ENCODE measurements at regions not wholly inside any gene's neighbourhood (a gene's known extent, or its start where the extent isn't known, plus 50 kb on each side); places are given as distances from the start of the nearest gene placed in this dataset.

DNA sequence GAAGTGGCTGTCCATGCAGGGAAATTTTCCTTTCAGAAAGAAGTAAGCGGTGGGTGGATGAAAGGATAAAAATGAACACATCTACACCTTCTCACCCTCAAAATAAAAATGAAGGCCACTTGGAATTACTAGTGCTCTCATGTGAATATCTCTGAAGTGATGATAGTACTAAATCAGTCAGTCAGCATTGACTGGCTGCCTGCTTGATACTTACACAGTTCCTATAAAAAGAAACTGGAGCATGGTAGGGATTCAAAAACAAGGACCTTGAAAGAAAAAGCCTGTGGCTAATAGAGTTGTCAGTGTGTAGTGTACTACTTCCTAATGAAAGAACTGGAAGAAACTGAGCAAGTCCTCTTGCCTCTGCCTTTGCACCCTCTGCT, 239.7 kb downstream of the HLX start:
- ChIA-PET POLR2A (interaction anchor here (0.6 kb wide), 1 partner anchor 21 kb away, joined by 3 read pairs; no protein-coding TSS in a partner anchor), CTCF (ENCODE audit: unreplicated experiment) (no interaction called here)
- Histone ChIP-seq H3K9me3 (ENCODE audit: low read length) (no peaks in the 10 kb centered on the region), H4K20me1 (ENCODE audit: insufficient read depth, low read length) (no peaks in the 10 kb centered on the region), H3K4me2 (ENCODE audit: low read length) (no peak overlapping the region), H3K79me2 (ENCODE audit: insufficient read depth, low read depth, low read length) (no peaks in the 10 kb centered on the region), H2AFZ (ENCODE audit: low read length) (no peak overlapping the region), H3K27ac (ENCODE audit: low read depth, low read length, poor library complexity, severe bottlenecking) (no peak overlapping the region), H3K36me3 (ENCODE audit: insufficient read depth, low read length) (no peaks in the 10 kb centered on the region), H3K9me2 (ENCODE audit: insufficient read depth, low read length) (no peaks in the 10 kb centered on the region), H3K4me1 (ENCODE audit: insufficient read depth, low read length, poor library complexity, severe bottlenecking) (no peaks in the 10 kb centered on the region), H3K4me3 (ENCODE audit: low read depth, low read length, poor library complexity, severe bottlenecking) (no peak overlapping the region)
- intact Hi-C loops (cut with micrococcal nuclease; ENCODE audit: unreplicated experiment): no loop called here
- no peak for DNase-seq (ENCODE audit: low spot score)
- no TSS peak for BruUV-seq (replicated peaks)
- TF ChIP-seq, protein P1, sequence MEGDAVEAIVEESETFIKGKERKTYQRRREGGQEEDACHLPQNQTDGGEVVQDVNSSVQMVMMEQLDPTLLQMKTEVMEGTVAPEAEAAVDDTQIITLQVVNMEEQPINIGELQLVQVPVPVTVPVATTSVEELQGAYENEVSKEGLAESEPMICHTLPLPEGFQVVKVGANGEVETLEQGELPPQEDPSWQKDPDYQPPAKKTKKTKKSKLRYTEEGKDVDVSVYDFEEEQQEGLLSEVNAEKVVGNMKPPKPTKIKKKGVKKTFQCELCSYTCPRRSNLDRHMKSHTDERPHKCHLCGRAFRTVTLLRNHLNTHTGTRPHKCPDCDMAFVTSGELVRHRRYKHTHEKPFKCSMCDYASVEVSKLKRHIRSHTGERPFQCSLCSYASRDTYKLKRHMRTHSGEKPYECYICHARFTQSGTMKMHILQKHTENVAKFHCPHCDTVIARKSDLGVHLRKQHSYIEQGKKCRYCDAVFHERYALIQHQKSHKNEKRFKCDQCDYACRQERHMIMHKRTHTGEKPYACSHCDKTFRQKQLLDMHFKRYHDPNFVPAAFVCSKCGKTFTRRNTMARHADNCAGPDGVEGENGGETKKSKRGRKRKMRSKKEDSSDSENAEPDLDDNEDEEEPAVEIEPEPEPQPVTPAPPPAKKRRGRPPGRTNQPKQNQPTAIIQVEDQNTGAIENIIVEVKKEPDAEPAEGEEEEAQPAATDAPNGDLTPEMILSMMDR (conservative IDR thresholded peaks at IDR 0.05; ENCODE audit: low read length): no peak
- no peak for TF ChIP-seq EZH2phosphoT487 (IDR thresholded peaks at IDR 0.05; ENCODE audit: borderline replicate concordance, low read depth, low read length)

DNA sequence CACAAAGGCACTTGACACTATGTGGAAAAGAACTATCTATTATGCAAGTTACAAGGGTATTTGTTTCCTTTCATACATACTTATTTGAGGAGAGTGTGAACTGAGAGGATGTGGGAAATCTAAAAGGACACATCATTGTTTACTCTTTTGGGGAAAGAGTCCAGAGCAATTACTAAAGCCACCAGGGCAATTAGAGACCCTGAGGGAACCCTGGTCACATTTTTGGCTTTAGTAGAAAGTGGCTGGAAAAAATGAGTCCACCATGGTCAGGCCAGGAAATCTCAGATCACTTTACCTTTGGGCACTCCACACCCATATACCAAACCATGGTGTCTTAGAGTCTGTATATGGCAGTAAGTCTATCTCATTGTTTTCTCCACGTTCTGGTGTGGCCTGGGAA, 243.3 kb downstream of the HLX start:
- Histone ChIP-seq H3K4me2 (ENCODE audit: low read length) (no peak overlapping the region), H3K9me2 (ENCODE audit: insufficient read depth, low read length) (no peaks in the 10 kb centered on the region), H3K9me3 (ENCODE audit: low read length) (no peaks in the 10 kb centered on the region), H4K20me1 (ENCODE audit: insufficient read depth, low read length) (no peaks in the 10 kb centered on the region), H3K4me3 (ENCODE audit: low read depth, low read length, poor library complexity, severe bottlenecking) (no peak overlapping the region), H3K4me1 (ENCODE audit: insufficient read depth, low read length, poor library complexity, severe bottlenecking) (no peaks in the 10 kb centered on the region), H2AFZ (ENCODE audit: low read length) (no peak overlapping the region), H3K36me3 (ENCODE audit: insufficient read depth, low read length) (no peaks in the 10 kb centered on the region), H3K79me2 (ENCODE audit: insufficient read depth, low read depth, low read length) (no peaks in the 10 kb centered on the region), H3K27ac (ENCODE audit: low read depth, low read length, poor library complexity, severe bottlenecking) (no peak overlapping the region)
- DNase-seq (ENCODE audit: low spot score): no peak
- TF ChIP-seq EZH2phosphoT487 (IDR thresholded peaks at IDR 0.05; ENCODE audit: borderline replicate concordance, low read depth, low read length): no peak
- TF ChIP-seq, protein P1 (conservative IDR thresholded peaks at IDR 0.05; ENCODE audit: low read length): no peak
- BruUV-seq (replicated peaks): no TSS peak
- ChIA-PET POLR2A (no interaction called here), CTCF (ENCODE audit: unreplicated experiment) (no interaction called here)
- intact Hi-C loops (cut with micrococcal nuclease; ENCODE audit: unreplicated experiment): no loop called here

DNA sequence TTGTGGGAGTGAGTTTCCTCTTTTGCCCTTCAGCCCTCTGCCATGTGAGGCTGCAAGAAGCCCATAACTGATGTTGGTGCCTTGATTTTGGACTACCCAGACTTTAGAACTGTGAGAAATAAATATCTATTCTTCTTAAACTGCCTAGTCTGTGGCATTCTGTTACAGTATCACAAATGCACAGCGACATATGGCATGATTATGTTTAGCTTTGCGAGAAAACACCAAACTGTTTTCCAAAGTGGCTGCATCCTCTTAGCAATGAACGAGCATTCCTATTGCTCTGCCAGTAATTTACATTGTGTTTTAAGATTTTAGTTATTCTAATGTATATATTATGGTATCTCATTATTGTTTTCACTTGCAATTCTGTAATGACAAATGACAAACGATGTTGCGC, 246.7 kb downstream of the HLX start:
- Histone ChIP-seq H3K79me2 (ENCODE audit: insufficient read depth, low read depth, low read length) (no peaks in the 10 kb centered on the region), H3K4me3 (ENCODE audit: low read depth, low read length, poor library complexity, severe bottlenecking) (no peak overlapping the region), H2AFZ (ENCODE audit: low read length) (no peak overlapping the region), H3K36me3 (ENCODE audit: insufficient read depth, low read length) (no peaks in the 10 kb centered on the region), H3K27ac (ENCODE audit: low read depth, low read length, poor library complexity, severe bottlenecking) (no peak overlapping the region), H3K9me2 (ENCODE audit: insufficient read depth, low read length) (no peaks in the 10 kb centered on the region), H3K9me3 (ENCODE audit: low read length) (no peaks in the 10 kb centered on the region), H3K4me1 (ENCODE audit: insufficient read depth, low read length, poor library complexity, severe bottlenecking) (no peaks in the 10 kb centered on the region), H4K20me1 (ENCODE audit: insufficient read depth, low read length) (no peaks in the 10 kb centered on the region), H3K4me2 (ENCODE audit: low read length) (no peak overlapping the region)
- no peak for DNase-seq (ENCODE audit: low spot score)
- intact Hi-C loops (cut with micrococcal nuclease; ENCODE audit: unreplicated experiment): no loop called here
- ChIA-PET CTCF (ENCODE audit: unreplicated experiment) (no interaction called here), POLR2A (no interaction called here)
- BruUV-seq (replicated peaks): no TSS peak
- TF ChIP-seq, protein P1 (conservative IDR thresholded peaks at IDR 0.05; ENCODE audit: low read length): no peak
- no peak for TF ChIP-seq EZH2phosphoT487 (IDR thresholded peaks at IDR 0.05; ENCODE audit: borderline replicate concordance, low read depth, low read length)
